GM19467 (cell line): ENCODE measurements at regions not wholly inside any gene's neighbourhood (a gene's known extent, or its start where the extent isn't known, plus 50 kb on each side); places are given as distances from the start of the nearest gene placed in this dataset.
"Not testable (repeated sequence)": the region's sequence is repeated elsewhere in the genome, so short reads cannot be mapped to it uniquely, and the experiment has no call there.

Experiments used
- ATAC-seq: cut with Tn5 transposase; IDR thresholded peaks from one replicate; pipeline ENCODE4 v1.9.1; 2021; ENCODE audit warnings: mild to moderate bottlenecking, moderate library complexity; ENCODE audit not compliant: unreplicated experiment

DNA sequence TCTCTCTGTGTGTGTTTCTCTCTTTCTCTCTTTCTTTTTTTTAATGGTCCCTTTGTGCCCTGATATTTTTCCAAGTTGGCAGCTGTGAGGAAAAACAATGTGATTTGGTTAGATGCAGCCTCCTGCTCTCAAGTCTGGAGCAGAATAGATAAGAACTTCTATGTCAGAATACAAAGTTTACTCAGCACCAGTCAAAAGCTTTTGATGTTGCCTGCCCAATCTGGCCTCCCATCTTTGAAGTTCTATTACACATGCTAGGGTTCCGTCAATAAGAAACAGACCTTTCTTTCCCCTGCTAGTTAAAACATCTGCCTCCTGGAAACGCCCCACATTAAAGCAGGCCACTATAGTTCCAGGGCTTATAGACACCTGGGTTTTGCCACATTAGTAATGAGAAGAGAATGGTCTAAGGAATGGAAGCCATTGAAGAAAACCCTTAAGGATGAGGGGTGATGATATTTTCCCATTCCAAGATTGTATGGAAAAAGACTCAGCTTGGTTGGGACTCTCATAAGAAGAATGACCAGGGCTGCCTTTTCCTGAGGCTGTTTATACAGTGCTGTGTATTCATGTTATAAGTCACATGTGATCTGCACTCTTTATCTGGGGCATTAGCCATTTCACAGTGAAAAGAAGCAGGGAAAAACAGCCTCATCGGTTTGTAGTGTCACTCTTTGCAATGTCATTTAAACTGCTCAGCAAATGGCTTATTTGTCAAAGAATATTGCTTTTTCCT is 414.7 kb upstream of the PROX1 start:
- ATAC-seq, result no peak

DNA sequence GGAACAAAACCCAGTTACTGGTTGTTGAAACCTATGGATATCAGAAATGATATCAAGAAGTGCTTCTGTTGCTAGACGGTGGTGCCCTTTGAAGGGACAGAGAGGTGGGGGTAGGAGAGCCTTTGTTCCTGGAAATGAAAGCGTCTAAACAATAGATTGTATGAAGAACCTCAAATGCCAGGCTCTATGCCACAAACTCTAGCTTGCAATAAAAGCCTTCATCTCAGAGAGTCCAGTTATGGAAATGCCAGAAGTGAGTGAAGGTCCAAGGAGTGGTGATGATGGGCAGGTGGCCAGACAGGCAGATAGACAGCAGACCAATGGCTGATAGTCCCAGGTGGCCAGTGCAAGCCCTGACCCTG is 414.1 kb upstream of the PROX1 start:
- no peak for ATAC-seq

DNA sequence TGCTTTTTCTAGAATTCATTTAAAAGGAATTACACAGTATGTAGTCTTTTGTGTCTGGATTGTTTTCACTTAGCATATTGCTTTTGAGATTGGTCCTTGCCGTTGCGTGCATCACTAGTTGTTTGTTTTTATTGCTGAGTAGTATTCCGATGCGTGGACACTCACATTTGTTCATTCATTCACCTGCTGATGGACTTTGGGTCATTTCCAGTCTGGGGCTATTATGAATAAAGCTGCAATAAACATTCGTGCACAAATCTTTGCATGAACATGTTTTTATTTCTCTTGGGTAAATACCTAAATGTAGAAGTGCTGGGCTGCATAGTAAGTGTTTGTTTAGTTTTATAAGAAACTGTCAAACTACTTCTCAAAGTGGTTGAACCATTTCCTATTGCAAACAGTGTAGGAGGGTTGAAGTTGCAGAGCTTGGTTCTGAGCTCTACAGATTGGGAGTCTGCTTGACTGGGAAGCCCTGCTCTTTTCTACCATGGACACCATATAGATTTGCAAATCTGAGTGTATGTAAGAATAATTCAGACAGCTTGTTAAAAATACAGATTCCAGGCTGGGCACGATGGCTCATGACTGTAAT is 404.7 kb upstream of the PROX1 start:
- no peak for ATAC-seq

DNA sequence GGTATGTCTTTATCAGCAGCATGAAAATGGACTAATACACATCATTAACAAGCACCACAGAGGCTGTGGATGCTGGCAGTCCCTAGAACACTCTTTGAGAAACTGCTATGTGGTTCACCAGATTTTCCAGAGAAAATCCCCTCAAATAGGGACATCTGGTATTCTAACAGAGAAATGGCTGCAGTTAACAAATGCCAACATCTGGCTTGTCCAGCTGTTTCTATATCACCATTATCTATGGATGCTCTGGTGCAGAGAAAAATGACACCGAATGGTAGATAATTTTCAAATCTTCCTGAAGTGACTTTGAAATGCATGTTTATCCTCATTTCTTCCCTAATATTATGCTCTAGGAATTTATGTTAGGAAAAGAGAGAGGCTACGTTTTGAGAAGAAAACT is 403.5 kb upstream of the PROX1 start:
- no peak for ATAC-seq

DNA sequence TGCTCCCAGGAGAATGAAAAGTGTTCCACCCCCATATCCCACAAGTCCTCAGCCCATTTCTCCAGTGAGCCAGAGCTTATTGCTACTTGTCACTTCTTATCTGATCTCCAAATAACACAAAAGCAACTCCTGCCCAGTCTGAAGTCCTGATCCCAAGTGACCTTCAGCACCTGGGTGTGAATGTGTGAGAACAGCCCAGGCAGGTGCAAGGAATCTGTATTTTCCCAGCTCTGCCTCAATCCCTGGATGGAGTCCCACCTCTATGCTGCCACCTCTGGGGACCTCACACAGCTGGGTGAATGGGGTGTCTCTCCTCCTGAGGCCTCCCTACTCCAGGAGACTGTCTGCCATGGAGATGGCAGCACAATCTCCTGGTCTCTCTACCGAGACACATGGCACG is 402.4 kb upstream of the PROX1 start:
- no peak for ATAC-seq

DNA sequence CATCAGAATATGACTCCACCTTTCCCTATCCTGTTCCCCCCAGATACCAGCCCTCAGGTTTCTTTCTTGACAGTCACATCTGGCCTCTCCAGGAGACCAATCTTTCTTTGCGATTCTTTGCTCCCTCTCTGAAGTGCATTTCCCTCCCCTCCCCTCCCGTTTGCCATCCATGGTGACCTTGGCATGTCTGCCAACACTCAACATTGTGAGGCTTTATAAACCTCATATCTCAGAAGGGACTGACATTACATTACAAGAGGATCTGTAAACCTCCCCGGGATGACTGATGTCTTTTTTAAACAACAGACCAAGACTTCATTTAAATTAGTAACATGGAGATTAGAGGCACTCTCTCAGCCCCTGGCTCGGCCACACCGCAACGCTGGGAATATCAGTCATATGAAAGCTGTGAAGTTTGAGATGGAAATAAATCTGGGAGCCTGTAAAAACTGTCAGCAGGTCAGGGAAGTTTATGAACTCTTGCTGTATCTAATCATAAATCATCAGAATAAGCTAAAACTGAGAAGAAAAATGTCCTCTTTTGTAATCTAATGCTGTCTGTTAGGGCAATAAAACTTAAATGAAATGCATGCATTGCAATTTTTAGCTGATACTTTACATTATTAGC is 401.7 kb upstream of the PROX1 start:
- no peak for ATAC-seq

DNA sequence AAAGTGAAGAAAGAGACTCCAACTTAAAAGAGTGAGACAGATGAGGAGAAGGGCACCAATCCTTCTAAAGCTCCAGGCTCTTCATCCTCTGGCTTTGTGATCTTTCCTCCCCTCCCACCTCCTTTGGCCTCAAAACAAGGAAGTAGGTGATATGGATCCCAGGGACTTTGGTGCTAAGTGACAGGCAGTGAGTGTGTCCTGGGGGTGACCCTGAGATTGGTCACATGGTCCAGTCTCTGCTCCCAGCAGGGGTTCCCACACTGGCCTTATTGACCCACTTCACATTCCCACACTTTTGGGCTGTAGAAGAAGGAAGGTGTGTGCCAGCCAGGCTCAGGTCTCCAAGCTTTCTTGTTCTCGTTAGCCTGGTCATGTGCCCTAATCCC is 401.2 kb upstream of the PROX1 start:
- ATAC-seq, result no peak

DNA sequence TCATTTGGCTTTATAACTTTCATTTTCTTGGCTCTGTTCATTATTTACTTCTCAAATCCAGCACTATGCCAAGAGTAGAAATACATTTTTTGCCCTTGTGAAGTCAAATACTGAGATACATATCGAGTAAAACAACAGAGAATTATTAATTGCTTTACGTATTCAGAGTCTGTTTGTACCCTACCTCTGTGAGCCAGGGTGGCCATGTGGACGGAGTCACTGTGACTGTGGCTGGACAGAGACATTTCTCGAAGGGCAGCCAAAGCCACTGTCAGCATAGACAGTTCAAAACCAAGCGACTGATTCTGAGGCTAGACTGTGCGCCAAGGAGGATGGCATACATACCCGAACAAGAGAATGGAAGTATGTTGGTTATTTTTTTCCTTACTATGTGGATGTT is 391.0 kb upstream of the PROX1 start:
- no peak for ATAC-seq

DNA sequence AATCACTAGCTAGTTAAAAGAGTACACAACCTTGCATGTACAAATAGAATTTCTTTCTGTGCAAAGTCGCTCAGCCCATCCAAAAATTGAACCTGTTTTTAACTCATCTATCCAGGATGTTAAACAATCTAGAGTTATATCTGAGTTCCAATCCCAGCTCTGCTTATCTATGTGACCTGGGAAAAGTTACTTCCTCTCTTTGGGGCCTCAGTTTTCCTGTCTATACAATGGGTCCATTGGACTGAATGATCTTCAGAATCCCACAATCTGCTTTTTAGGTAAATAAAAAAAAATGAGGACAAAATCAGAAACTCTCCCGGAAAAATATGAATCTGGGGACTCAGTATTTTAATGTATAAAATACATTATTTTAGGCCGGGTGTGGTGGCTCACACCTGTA is 389.5 kb upstream of the PROX1 start:
- ATAC-seq, result no peak

DNA sequence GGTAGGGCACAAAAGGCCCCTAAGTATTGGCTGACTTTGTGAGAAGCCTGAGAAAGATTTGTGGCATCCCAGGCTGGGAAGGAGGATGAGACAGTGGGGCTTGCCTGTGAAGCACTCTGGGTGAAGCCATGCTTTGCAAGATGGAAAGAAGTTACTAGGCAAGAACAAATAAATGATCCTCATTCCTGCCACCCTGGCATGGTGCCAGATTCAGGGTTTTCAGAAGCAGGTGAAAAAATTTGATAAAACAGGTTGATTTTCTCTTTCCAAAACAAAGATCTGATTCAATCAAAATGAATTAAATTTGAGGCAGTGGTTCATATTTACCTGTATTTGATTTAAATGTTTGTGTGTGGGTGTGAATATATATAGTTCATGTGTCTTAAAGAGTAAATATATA is 386.9 kb upstream of the PROX1 start:
- ATAC-seq, result no peak

DNA sequence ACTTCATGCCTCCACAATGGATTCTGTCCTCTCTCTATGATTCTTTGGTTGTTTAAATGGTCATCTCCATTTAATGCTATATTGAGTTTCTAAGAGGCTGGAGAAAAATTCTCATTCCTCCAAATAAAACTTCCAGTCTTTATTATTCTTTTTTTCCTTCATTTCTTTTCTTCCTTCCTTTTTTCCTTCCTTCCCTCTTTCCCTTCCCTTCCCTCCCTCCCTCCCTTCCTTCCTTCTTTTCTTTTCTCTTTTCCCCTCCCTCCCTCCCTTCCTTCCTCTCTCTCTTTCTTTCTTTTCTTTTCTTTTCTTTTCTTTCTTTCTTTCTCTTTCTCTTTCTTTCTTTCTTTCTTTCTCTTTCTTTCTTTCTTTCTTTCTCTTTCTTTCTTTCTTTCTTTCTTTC is 386.1 kb upstream of the PROX1 start:
- not testable (repeated sequence) for ATAC-seq

DNA sequence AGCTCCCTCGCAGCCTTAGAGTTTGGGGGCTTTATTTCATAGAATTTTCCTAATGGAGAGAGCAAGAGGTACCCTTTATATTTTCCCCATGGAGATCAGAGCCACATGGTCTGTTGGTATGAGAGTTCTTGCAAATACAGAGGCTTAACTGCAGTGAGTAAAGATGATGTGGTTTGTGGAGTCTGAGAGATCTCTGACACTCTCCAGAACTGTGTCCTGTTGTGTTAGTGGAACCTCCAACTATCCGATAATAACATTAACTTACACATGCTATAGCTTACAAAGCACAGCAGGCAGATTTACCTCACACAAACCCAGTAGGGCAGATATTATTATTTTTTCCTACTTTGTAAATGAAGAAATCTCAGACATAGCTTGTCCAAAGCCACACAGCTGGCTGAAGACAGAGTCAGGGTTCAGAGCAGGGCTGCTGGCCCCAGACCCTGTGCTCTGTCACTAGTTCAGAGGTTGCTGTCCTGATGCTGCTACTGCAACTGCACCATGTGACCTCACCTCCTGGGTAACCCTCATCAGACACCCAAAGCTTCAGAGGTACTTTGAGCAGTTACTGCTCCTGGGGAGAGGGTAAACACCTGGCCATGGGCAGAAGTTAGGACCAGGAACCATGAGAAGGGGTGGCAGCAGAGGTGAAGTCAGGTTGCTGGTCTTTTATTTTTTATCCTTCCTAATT is 384.8 kb upstream of the PROX1 start:
- ATAC-seq, result no peak

DNA sequence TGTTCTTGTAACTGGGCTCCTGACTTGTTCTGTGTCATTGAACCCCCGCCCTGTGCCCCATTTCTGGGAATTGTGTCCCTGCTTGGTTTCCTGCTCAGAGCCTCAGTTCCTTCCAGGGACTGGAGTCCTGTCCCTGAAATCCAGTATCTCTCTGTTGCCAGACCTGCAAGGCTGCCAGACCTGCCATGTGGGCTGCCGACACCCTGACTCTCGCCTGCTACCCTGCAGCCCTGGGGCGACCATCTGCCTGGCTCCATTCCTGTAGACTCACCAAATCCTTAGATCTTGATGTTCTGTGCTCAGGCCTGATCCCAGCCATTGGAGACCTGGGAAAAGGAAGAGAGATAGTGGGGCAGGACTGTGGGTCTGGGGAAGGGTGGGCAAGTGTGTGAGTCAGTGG is 383.3 kb upstream of the PROX1 start:
- no peak for ATAC-seq

DNA sequence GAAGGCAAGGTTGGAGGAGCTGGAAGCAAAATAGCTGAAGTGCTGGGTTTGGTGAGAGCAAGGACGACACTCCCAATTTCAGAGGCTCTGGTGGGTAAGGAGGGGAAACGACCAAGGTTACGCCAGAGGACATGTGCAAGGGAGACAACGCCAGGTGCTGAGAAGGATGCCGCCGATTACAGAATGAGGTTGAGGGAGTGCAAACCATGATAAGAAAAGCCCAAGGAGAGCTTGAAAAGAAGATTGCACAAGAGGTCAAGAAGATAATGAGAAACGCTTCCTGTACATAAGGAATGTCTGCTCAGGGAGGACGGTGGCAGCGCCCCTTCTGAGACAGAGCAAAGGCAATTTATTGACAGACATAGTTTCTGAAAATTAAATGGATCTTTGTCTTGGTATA is 382.0 kb upstream of the PROX1 start:
- no peak for ATAC-seq

DNA sequence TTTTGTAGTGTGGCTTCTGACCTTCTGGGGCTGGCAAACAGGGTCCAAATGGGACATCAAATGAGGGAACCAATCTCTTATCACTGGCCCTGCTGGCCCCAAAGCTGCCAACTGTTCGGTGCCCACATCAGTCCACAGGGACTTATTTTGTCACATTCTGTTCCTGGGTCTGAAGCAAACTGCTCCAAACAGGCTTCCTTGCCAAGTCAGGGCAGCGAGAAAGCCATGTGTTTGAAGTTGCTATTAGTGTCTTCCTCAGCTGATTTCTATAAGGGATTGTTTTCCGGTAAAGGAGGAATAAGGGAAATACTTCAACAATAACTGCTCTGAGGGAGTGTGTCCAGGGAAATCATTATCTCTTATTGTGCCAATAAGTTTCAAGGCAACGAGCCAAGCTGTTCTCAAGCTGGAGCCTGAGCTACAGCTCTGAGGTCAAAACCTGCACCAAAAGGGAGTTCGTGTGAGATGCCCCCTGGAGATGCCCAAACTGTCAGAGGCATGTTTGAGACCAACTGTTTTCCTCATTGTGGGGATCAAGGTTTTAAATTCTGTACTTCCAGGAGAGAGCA is 381.4 kb upstream of the PROX1 start:
- no peak for ATAC-seq

DNA sequence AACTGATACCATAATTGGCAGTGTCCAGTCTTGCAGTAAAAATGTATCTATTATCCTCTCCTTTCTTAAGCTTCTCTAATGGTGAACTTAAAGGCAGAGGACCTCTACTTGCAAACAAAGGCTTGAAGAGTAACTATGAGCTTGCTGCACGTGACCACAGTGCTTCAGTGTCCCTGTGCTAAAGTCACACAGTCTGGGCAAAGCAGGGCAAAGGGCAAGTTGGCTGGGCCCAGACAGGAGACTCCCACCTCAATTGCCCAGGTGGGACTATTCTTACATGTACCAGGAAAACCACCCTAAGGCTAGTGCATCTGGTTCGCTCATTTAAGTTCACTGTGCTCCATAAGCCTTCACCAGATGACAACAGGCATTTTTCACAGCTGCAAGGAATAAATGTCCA is 374.2 kb upstream of the PROX1 start:
- ATAC-seq, result no peak

DNA sequence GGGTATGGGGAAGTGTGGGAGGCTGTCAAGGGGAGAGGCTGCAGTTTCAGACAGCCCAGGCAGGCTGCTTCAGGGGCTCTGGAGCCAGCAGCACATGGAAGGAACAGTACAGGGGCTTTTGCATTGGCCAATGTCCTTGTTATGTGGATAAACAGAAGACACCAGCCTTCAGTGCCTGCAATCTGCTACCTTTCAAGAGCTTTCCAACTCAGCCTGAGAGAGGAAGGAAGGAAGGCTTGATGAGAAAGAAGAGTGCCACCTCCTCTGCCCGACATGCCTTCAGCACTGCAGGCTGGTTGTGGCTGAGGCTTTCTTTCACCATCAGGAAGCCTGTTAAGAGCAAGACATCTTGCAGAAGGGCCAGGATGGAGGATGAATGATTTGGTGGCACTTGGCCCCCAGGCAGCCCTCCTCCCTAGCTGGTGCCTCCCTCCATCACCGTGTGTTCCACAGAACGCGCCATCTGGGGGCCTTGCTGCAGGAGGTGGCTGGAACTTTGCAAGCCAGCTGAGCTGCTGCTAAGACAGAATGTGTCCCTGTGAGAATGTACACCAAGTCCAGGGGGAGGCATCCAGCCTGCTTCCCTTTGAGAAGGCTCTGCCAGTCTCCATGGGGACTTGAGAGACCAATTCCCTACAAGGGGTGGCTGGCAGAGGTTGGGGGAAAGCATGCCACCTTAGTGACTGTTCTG is 372.4 kb upstream of the PROX1 start:
- ATAC-seq, result no peak

DNA sequence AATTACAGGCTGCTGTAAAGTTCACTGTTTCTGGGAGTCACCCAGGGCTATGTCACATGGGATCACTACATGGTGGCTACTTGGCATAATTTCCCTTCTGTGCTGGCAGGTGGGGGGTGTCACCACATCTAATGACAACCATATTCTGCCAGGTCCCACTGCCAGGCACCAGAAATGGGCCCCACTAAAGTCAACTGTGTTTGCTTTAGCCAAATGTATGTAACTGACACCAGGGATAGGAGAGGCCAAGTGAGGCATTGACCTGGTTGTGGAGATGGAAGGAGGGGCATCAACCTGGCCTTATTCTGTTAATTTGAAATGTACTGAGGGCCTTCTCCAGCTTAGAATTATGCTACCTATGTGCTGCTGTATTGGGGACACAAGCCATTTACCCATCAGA is 370.6 kb upstream of the PROX1 start:
- no peak for ATAC-seq

DNA sequence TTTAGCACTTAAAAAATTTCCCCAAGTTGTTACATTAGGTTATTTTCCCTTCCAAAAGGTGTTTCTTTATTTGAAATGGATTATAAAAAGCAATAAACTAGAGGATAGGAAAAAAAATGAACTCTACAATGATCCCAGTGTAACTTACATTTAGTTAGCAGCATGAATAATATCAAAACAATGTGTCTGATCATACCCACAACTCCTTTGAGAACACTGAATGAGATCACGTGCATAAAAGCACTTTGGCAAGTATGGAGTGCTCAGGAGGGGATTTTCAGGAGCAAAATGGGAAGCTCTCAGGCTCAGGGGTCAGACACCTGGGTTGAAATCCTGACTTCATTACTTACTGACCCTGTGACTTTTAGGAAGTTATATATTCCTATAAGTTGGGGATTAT is 369.7 kb upstream of the PROX1 start:
- ATAC-seq, result no peak

DNA sequence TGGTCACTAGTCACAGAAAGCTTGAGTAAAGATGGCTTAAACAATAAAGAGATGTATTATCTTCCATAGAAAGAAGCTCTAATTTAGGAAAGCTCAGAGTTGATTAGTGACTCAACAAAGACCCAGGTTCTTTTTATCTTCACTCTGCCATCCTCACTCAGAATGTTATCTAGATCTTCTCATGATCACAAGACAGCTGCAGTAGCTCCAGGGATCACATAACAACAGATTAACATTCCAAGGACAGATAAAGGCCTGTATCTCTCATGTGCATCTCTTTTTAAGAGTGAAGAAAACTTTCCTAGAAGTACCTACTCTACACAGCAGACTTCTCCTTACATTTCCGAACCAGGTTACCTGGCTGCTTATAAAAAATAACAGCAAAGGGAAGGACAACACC is 368.7 kb upstream of the PROX1 start:
- no peak for ATAC-seq

DNA sequence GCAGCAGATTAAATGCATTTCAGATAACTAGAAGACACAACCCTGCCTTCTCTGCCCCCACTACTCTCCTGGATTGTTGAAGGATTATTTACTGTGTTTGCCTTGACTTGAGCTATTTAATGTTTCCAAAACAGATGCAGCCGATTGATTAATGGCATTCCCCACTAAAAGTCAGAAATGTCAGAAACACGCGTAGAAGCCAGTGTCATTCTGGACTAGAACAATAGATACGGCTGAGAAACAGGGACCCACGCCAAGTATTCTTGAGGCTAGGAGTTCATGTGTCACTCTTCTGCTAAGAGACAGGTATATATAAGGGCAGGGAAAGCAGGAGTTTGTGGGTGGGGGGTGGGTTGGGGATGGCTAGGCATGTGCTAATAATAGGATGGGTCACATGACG is 366.7 kb upstream of the PROX1 start:
- no peak for ATAC-seq
